ENCODE measurements at regions not wholly inside any gene's neighbourhood (a gene's known extent, or its start where the extent isn't known, plus 50 kb on each side); places are given as distances from the start of the nearest gene placed in this dataset.

DNA sequence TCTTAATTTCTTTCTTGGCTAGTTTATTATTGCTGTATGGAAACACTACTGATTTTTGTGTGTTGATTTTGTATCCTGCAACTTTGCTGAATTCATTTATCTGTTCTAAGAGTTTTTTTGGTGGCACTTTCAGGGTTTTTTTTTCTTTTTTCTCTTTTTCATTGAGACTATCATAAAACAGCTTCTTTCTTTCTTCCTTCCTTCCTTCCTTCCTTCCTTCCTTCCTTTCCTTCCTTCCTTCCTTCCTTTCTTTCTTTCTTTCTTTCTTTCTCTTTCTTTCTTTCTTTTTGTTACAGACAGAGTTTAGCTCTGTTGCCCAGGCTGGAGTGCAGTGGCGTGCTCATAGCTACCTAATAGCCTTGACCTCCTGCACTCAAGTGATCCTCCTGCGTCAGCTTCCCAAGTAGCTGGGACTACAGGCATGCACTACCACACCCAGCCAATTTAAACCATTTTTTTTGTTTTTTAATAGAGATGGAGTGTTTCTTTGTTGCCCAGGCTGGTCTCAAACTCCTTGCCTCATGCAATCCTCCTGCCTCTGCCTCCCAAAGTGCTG is 72.3 kb downstream of the ZNF503 start:
- H3K27ac ChIP-seq (ENCODE audit: low read depth, low read length): no peak overlapping the region
- Mint-ChIP-seq H3K9me3 (peaks cover 0 to 1% (median 0%) of the 10 kb centered on the region in 5 donors), H3K27ac (no peak overlapping the region), H3K27me3 (peaks cover 15 to 26% of the 10 kb centered on the region in 2 donors), H3K4me1 (no peaks in the 10 kb centered on the region), H3K36me3 (no peaks in the 10 kb centered on the region), H3K4me3 (no peak overlapping the region)
- ChIA-PET POLR2A (no interaction called here), CTCF (no interaction called here)
- H3K27me3 ChIP-seq (ENCODE audit: insufficient read depth, low read length, poor library complexity, severe bottlenecking): no peaks in the 10 kb centered on the region
- DNase-seq: no peak
- H3K36me3 ChIP-seq (ENCODE audit: insufficient read depth, low read length): no peaks in the 10 kb centered on the region
- H3K4me1 ChIP-seq (ENCODE audit: insufficient read depth, low read length): no peaks in the 10 kb centered on the region
- H3K9me3 ChIP-seq (ENCODE audit: low read length): no peaks in the 10 kb centered on the region
- H3K4me3 ChIP-seq (ENCODE audit: low read length): no peak overlapping the region

DNA sequence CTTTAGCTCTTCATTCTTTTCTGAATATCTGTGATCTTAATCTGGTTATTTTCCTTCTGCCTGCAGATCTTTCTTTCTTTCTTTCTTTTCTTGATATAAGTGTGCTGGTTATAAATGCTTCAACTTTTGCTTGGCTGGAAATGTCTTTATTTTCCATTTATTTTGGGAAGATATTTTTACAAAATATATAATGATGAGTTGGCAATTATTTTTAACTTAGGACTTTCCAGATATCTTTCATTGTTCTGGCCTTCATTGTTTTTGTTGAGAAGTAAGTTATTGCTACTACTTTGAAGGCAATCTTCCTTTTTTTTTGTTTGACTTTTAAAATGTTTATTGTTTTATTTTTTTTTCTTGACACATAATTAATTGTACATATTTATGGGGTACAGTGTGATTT is 75.3 kb downstream of the ZNF503 start:
- no peaks in the 10 kb centered on the region for H3K4me1 ChIP-seq (ENCODE audit: insufficient read depth, low read length)
- H3K27ac ChIP-seq (ENCODE audit: low read depth, low read length): no peak overlapping the region
- no peaks in the 10 kb centered on the region for H3K27me3 ChIP-seq (ENCODE audit: insufficient read depth, low read length, poor library complexity, severe bottlenecking)
- no peak overlapping the region for H3K27ac Mint-ChIP-seq
- peaks cover 9 to 22% of the 10 kb centered on the region in 2 donors for H3K27me3 Mint-ChIP-seq
- H3K9me3 Mint-ChIP-seq: peaks cover 3 to 8% (median 6%) of the 10 kb centered on the region in 5 donors
- no peak for DNase-seq
- CTCF ChIA-PET: no interaction called here
- POLR2A ChIA-PET: no interaction called here
- H3K36me3 Mint-ChIP-seq: no peaks in the 10 kb centered on the region
- no peaks in the 10 kb centered on the region for H3K4me1 Mint-ChIP-seq
- H3K4me3 ChIP-seq (ENCODE audit: low read length): no peak overlapping the region
- no peaks in the 10 kb centered on the region for H3K9me3 ChIP-seq (ENCODE audit: low read length)
- H3K4me3 Mint-ChIP-seq: no peak overlapping the region
- no peaks in the 10 kb centered on the region for H3K36me3 ChIP-seq (ENCODE audit: insufficient read depth, low read length)

DNA sequence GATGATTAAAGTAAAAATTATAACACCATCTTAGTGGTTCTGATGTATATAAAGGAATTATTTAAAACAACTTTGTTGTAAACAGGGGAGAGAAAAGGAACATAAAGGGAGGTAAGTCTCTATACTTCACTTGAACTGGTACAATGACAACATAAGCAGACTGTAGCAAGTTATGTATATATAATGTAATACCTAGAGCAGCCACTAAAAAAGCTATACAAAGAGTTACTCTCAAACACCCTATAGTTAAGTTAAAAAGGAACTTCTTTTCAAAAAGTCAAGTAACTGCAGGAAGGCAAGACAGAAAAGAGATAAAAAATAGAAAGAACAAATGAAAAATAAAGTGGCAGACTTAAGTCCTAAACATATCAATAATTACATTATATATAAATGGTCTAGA is 82.3 kb downstream of the ZNF503 start:
- Histone ChIP-seq H3K36me3 (ENCODE audit: insufficient read depth, low read length) (no peaks in the 10 kb centered on the region), H3K27ac (ENCODE audit: low read depth, low read length) (no peak overlapping the region), H3K27me3 (ENCODE audit: insufficient read depth, low read length, poor library complexity, severe bottlenecking) (no peaks in the 10 kb centered on the region), H3K4me1 (ENCODE audit: insufficient read depth, low read length) (no peaks in the 10 kb centered on the region), H3K4me3 (ENCODE audit: low read length) (no peak overlapping the region), H3K9me3 (ENCODE audit: low read length) (no peaks in the 10 kb centered on the region)
- no peak for DNase-seq
- no peak overlapping the region for H3K4me3 Mint-ChIP-seq
- ChIA-PET CTCF (no interaction called here), POLR2A (no interaction called here)
- peaks cover 0 to 2% (median 0%) of the 10 kb centered on the region in 3 donors for H3K36me3 Mint-ChIP-seq
- H3K27ac Mint-ChIP-seq: no peak overlapping the region
- peaks cover 22 to 36% (median 33%) of the 10 kb centered on the region in 5 donors for H3K9me3 Mint-ChIP-seq
- H3K4me1 Mint-ChIP-seq: no peaks in the 10 kb centered on the region
- H3K27me3 Mint-ChIP-seq: peaks cover 5 to 14% of the 10 kb centered on the region in 2 donors

DNA sequence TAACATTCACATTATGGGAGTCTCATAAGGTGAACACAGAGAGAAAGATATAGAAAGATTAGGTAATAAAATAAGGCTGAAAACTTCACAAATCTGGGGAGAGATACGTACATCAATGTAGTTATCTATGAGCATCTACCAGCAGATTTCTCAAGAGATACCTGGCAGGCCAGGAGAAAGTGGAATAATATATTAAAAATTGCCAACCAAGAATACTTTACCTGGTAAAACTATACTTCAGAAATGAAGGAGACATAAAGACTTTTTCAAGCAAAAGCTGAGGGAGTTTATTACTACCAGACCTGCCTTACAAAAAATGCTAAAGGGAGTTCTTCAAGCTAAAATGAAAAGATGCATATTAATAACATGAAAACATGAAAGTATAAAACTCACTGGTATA is 78.8 kb upstream of the COMTD1 start:
- H3K27me3 ChIP-seq (ENCODE audit: insufficient read depth, low read length, poor library complexity, severe bottlenecking): peaks cover 5% of the 10 kb centered on the region
- H3K9me3 ChIP-seq (ENCODE audit: low read length): no peaks in the 10 kb centered on the region
- no peak overlapping the region for H3K4me3 Mint-ChIP-seq
- H3K4me1 Mint-ChIP-seq: no peaks in the 10 kb centered on the region
- peaks cover 0 to 8% (median 3%) of the 10 kb centered on the region in 3 donors for H3K36me3 Mint-ChIP-seq
- no peak for DNase-seq
- ChIA-PET CTCF (interaction anchor here (0.7 kb wide), 1 partner anchor 8 kb away, joined by 3 read pairs; no protein-coding TSS in a partner anchor), POLR2A (no interaction called here)
- H3K36me3 ChIP-seq (ENCODE audit: insufficient read depth, low read length): no peaks in the 10 kb centered on the region
- H3K27ac ChIP-seq (ENCODE audit: low read depth, low read length): no peak overlapping the region
- H3K9me3 Mint-ChIP-seq: peaks cover 24 to 41% (median 38%) of the 10 kb centered on the region in 5 donors
- H3K4me3 ChIP-seq (ENCODE audit: low read length): no peak overlapping the region
- H3K4me1 ChIP-seq (ENCODE audit: insufficient read depth, low read length): no peaks in the 10 kb centered on the region
- peaks cover 5 to 39% of the 10 kb centered on the region in 2 donors for H3K27me3 Mint-ChIP-seq
- no peak overlapping the region for H3K27ac Mint-ChIP-seq

DNA sequence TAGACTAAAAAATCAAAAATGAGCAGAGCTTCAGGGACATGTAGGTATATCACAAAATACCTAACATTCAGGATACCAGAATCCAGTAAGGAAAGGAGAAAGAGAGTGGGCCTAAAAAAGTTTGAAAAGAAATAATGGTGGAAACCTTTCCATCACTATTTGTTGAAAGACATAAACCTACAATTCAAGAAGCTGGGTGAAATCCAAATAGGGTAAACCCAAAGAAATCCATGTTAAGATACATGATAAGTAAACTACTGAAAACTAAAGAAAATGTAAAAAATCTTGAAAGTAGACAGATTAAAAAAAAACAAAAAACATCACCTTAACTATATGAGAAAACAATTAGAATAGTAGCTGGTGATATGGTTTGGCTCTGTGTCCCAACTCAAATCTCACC is 76.7 kb upstream of the COMTD1 start:
- ChIA-PET CTCF (no interaction called here), POLR2A (no interaction called here)
- H3K9me3 ChIP-seq (ENCODE audit: low read length): no peaks in the 10 kb centered on the region
- Mint-ChIP-seq H3K4me1 (no peaks in the 10 kb centered on the region), H3K36me3 (peaks cover 0 to 13% (median 6%) of the 10 kb centered on the region in 3 donors), H3K27me3 (peaks cover 2 to 53% of the 10 kb centered on the region in 2 donors), H3K9me3 (peaks cover 18 to 36% (median 32%) of the 10 kb centered on the region in 5 donors), H3K4me3 (no peak overlapping the region), H3K27ac (no peak overlapping the region)
- H3K4me3 ChIP-seq (ENCODE audit: low read length): no peak overlapping the region
- DNase-seq: no peak
- no peaks in the 10 kb centered on the region for H3K36me3 ChIP-seq (ENCODE audit: insufficient read depth, low read length)
- H3K27me3 ChIP-seq (ENCODE audit: insufficient read depth, low read length, poor library complexity, severe bottlenecking): peaks cover 5% of the 10 kb centered on the region
- no peaks in the 10 kb centered on the region for H3K4me1 ChIP-seq (ENCODE audit: insufficient read depth, low read length)
- H3K27ac ChIP-seq (ENCODE audit: low read depth, low read length): no peak overlapping the region

DNA sequence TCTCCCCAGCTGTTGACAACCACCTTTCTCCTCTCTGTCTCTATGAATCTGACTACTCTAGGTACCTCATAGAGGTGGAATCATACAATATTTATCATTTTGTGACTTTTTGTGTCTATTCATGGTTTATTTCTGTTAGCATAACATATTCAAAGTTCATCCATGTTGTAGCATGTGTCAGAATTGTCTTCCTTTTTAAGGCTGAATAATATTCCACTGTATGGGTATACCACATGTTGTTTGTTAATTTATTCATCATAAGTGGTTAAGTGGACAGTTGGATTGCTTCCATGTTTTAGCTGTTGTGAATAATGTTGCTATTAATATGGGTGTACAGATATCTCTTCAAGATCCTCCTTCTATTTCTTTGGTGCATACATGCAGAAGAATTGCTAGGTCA is 69.9 kb upstream of the COMTD1 start:
- Mint-ChIP-seq H3K9me3 (peaks cover 2 to 13% (median 5%) of the 10 kb centered on the region in 5 donors), H3K27me3 (peaks cover 4 to 55% of the 10 kb centered on the region in 2 donors), H3K36me3 (peaks cover 0 to 7% (median 4%) of the 10 kb centered on the region in 3 donors), H3K4me3 (no peak overlapping the region), H3K4me1 (no peaks in the 10 kb centered on the region), H3K27ac (no peak overlapping the region)
- Histone ChIP-seq H3K27ac (ENCODE audit: low read depth, low read length) (no peak overlapping the region), H3K9me3 (ENCODE audit: low read length) (peaks cover 6% of the 10 kb centered on the region), H3K27me3 (ENCODE audit: insufficient read depth, low read length, poor library complexity, severe bottlenecking) (no peaks in the 10 kb centered on the region), H3K36me3 (ENCODE audit: insufficient read depth, low read length) (no peaks in the 10 kb centered on the region), H3K4me1 (ENCODE audit: insufficient read depth, low read length) (no peaks in the 10 kb centered on the region), H3K4me3 (ENCODE audit: low read length) (no peak overlapping the region)
- ChIA-PET POLR2A (no interaction called here), CTCF (no interaction called here)
- DNase-seq: no peak

DNA sequence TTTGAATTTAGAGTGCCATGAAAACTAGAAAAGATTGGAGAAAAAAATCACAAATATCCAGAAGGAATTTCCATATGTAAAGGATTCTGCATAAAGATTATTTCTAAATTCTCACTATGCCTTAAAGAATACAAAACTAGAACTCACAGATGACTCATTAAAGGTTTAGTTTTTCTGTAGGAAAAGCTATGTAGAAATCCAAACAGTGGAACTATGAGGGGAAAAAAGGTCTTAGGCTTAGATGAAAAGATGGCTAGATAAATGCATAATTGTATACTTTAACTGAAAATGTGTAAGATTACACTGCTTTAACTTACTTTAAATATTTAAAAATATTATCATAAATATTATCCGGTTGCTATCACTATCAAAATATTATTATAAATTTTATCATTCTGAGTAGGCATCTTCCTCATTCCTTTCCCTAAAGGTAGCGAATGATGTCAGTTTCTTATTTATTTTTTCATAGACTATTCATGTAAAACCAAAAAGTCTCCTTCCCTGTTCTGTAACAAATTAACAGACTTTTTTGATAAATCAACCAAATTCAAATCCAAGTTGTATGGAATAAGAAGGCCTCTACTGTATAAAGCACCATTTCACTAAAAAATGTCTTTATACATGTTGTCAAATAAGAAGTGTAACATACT is 69.1 kb upstream of the COMTD1 start:
- Histone ChIP-seq H3K9me3 (ENCODE audit: low read length) (peaks cover 6% of the 10 kb centered on the region), H3K36me3 (ENCODE audit: insufficient read depth, low read length) (no peaks in the 10 kb centered on the region), H3K27ac (ENCODE audit: low read depth, low read length) (no peak overlapping the region), H3K27me3 (ENCODE audit: insufficient read depth, low read length, poor library complexity, severe bottlenecking) (no peaks in the 10 kb centered on the region), H3K4me1 (ENCODE audit: insufficient read depth, low read length) (no peaks in the 10 kb centered on the region), H3K4me3 (ENCODE audit: low read length) (no peak overlapping the region)
- Mint-ChIP-seq H3K9me3 (peaks cover 2 to 10% (median 4%) of the 10 kb centered on the region in 5 donors), H3K36me3 (peaks cover 0 to 6% (median 4%) of the 10 kb centered on the region in 3 donors), H3K27ac (no peak overlapping the region), H3K4me1 (no peaks in the 10 kb centered on the region), H3K4me3 (no peak overlapping the region), H3K27me3 (peaks cover 6 to 50% of the 10 kb centered on the region in 2 donors)
- ChIA-PET POLR2A (no interaction called here), CTCF (no interaction called here)
- DNase-seq: no peak

DNA sequence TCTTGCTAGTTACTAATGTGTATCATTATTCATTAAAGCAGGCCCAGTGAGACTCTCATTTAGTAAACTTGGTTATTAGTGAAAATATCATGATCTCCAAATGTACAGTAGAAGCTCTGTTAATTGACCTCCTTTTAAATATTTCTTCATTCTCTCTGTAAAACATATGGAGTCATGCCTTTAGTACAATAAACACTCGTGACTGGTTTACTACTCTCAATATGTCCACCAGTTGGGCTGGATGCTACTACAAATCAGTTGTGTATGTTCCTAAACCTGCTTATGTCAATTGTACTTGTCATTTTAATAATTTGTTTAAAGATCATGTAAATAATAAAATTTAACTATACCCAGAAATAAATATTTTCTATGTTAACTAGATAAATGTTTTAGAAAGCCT is 68.6 kb upstream of the COMTD1 start:
- H3K27me3 Mint-ChIP-seq: peaks cover 8 to 45% of the 10 kb centered on the region in 2 donors
- H3K36me3 Mint-ChIP-seq: peaks cover 0 to 6% (median 4%) of the 10 kb centered on the region in 3 donors
- no peaks in the 10 kb centered on the region for H3K4me1 Mint-ChIP-seq
- Histone ChIP-seq H3K27me3 (ENCODE audit: insufficient read depth, low read length, poor library complexity, severe bottlenecking) (no peaks in the 10 kb centered on the region), H3K9me3 (ENCODE audit: low read length) (peaks cover 6% of the 10 kb centered on the region), H3K36me3 (ENCODE audit: insufficient read depth, low read length) (no peaks in the 10 kb centered on the region), H3K4me3 (ENCODE audit: low read length) (no peak overlapping the region), H3K4me1 (ENCODE audit: insufficient read depth, low read length) (no peaks in the 10 kb centered on the region), H3K27ac (ENCODE audit: low read depth, low read length) (no peak overlapping the region)
- H3K4me3 Mint-ChIP-seq: no peak overlapping the region
- peaks cover 2 to 10% (median 4%) of the 10 kb centered on the region in 5 donors for H3K9me3 Mint-ChIP-seq
- DNase-seq: no peak
- H3K27ac Mint-ChIP-seq: no peak overlapping the region
- ChIA-PET POLR2A (no interaction called here), CTCF (no interaction called here)
